NCI-H2029 (cell line): ENCODE measurements at regions not wholly inside any gene's neighbourhood (a gene's known extent, or its start where the extent isn't known, plus 50 kb on each side); places are given as distances from the start of the nearest gene placed in this dataset.

Source experiments
- DNase-seq: peaks from one replicate; lab custom pipeline; 2025; lab: John Stamatoyannopoulos, UW

DNA sequence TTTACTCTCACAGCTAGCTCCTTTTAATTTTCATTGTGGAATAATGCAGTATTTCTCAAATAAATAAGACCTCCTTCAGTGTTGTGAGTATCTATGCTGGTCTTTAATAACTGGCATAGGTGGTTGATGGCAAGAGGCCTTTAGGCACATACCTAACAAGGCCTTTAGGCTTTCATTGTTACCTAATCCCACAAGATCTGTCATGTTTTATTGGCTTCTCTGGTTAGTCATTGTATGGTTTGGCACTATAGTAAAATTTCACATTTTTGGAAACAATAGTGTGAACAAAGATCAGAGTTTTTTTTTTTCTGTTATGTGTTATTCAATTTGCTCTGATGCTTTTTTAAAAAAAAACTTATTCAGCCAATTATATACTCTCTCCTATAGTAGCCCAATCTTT, 89.8 kb upstream of the NEUROD1 start:
- no peak for DNase-seq

DNA sequence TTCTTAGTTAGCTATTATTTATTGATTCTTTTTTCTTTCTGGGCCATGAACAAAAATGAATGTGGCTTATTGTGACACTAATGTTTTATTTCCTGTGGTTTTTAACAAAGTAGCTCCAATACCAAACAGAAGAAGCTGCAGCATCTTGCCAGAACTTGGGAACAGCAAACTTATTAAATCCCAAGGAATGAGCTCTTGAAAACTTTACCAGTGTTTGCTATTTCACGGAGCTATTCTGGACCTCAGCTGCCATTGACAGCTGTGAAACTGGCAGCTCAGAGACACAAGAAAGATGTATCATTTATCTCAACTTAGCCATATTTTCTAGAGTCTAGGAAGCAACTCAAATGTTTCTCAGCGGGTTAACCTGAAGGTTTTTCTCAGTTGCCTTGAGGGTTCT, 91.0 kb upstream of the NEUROD1 start:
- DNase-seq, result no peak

DNA sequence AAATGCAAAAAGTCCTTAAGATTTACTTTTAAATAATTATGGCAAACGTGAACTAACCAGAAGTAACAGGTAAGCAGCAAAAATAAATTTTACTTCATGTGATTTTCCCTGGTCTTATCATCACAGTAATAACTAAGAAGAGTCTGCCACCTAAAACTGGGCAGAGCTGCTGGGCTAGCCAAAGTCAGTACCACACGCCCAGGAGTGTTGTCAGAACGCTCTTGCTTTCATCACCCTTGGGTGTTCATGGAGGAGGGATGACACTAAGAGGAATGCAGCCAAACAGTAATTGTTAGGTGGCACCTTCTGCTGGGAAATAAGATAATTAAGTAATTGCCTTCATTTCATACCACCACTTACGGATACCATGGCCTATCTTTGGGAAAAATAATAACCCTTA, 92.0 kb upstream of the NEUROD1 start:
- DNase-seq, result no peak

DNA sequence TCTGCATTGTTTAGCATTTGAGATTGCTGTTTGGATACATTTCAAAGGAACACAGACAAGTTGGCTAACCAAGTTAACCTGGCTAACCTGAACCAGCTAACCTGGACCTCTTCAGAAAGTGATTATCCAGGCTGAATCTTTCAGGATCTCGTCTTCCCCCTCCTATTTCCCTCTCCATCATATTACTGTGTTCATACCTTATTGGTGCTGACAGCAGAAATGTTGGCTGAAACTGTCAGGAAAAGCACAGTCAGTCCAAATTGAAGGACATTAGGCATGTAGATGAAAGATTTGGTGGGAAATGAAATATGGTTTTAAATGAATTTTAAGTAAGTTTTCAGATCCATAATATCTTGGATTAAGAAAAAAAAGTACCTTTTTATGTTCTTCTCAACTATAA, 92.5 kb upstream of the NEUROD1 start:
- no peak for DNase-seq

DNA sequence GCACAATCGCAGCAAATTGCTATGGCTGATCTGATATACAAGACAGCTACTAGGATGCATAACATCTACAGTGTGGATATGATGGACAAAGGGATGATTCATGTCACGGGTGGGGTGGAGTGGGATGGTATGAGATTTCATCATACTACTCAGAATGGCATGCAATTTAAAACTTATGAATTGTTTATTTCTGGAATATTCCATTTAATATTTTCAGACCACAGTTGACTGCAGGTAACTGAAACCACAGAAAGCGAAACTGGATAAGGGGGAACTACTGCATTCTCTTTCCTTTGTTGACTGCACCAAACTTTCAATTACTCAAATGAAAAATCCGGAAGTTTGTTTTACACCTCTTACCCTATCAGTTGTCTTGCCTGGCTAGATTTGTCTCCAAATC, 94.4 kb upstream of the NEUROD1 start:
- no peak for DNase-seq

DNA sequence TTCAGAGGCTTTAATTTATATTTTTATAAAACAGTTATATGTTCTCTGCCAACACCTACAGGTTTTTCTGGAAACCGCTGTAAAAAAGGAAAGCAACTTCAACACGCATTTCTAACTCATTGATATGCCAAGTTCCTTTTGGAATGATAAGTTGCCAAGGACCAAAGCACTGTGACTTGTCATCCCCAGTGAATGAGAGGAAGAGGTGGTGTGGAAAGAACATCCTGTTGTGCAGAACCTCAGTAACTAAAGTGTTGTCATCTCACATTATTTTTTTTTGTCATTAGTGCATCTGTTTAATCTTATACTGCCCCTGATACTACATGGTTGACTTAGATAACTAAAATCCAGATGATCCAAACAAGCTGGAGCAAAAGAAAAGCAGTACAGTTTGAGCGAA, 96.0 kb upstream of the NEUROD1 start:
- no peak for DNase-seq

DNA sequence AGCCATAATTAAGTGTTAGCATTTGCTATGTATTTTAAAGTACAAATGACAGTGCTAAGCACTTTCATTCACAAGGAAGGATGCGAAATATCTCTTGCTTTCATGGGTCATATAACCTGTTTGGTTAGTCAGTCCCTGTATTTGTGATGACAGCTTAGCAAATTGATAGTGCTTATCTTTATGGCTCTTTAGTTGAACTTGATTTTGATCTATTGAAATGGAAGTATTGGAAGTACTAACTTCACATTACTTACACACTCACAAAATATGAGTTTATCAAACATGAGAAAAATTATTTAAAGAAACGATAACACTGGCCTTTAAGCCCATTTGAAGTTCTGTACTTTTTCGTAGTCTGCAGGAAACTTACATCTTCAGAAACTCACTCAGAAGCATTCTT, 97.4 kb upstream of the NEUROD1 start:
- DNase-seq, result no peak

DNA sequence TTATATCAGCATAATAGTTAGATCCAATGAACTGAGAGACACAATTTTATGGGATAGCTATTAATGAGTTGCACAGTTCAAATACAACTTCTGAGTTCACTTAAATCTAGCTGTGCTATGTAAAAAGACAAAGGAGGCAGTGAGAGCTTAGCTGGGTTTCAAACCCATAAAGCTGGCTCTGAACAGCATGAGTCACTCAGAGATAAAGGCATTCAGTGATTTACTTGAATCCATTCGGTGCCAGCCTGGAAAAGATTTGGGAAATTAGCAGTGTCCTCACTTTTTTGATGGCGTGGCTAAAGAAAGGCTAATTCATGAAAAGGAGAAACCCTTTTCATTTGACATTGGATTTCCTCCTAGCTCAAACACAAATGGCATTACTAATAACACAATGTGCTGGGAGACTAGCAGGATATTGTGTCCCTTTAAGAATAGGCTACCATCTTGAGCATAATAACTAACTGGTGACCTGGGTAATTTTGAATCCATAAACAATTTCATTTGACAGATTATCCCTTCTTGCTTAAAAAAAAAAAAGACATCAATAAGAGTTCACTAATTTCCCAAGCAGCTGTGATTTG, 98.4 kb upstream of the NEUROD1 start:
- DNase-seq, result no peak

DNA sequence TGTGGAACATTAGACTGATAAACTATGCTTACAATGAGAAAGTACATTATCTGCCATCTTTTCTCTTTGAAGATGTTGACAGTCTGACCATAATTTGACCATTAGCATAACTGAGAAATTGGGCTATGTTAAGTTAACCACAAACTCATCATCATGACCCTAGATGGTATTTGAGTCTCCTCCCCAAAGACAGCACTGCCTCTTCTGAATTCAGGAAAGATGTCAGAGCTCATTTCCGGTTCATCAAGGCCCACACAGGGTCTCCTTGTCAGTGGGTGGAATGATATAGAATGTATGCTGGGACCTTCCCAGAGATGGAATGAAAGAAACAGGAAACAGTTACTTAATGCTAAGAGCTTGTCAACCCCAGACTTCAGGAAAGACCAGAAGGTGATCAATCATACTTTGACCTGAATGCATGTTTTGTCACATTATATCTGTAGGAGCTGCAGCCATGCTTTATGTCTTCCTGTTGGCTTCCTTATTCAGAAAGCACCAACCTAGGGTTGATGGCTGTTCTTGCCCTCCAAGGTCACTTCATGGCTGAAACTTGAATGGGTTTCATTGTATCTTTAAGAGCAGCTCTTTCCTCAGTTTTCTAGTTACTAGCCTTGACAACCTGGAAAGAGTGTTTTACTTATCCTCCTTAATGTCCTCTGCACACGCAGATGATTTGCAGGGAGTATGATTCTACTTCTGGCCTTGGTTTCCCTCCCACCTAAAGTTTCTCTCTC, 99.1 kb upstream of the NEUROD1 start:
- DNase-seq, result no peak

DNA sequence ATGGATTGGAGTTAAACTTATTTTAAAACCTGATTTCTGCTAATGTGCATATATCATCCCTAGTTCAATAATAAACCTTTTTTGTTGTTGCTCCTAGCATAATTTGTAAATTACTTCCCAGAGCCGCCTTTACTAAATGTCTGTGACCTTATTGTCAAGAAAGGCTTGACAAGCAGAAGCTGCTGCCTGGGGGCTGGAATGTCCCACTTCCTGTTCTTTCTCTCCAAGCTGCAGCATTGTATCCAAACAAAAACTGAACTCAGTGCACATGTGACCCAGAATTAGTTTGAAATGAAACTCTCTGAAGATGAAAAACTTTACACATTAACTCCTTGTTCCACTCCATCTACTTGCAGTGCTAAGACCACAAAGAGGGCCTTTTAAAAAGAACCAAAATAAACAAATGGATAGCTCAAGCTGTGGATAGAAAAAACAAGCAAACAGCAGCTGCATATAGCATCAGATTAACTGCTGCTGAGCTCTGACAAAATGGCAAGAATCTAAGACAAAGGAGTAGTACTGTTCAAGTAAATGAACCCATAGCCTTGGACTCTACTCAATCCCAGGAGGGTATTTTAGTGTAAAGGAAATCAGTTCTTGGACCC, 99.8 kb upstream of the NEUROD1 start:
- no peak for DNase-seq

DNA sequence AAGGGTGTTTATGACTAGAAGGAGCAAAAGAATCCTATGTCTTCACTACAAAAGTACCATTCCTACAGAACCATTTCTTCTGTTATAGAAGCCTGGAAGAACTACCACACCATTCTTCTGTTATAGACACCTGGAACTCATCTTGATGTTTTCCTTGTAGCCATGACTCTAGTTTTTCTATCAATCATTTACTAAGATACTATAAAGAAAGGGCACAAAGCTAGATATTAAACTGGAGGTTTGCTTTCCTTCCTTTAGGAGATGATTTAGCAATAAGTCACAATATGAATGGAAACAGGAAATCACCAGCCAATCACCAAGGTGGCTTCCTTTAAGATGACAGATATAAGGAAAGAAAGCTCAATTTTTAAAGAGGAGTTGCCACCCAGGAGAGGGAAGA, 100.3 kb upstream of the NEUROD1 start:
- DNase-seq, result no peak

DNA sequence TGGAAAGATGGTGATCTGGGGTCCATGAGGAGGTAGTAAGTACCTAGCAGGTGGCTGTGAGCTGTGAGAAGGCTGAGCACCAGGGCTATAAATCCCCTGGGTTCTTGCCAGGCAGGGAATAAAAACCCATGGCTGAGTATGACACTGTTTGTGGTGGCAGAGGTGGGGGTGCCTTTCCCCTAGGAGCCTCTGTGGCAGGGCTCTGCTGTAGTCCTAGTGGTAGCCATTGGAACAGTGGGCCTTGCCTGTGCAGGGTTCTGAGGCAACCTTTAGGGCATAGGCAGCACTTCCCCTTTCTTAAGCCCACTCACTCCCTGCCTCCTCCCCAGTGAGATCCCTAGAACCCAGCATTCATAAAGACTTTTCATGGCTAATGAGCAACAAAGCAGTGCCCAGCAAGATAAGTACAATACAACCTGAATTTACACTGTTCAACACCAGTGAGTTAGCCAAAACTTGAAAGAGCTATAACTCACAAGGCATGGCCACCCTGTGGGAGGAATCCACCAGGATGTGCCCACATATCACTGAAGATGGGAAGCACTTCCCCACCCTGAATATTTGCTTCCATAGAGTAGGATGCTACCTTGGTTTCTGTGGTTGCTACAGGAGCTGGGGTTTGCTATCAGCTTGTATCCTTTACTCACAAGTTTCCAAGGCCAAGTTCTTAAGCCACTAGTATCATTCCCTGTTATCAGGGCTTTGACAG, 100.9 kb upstream of the NEUROD1 start:
- peak; percentile 33 for DNase-seq

DNA sequence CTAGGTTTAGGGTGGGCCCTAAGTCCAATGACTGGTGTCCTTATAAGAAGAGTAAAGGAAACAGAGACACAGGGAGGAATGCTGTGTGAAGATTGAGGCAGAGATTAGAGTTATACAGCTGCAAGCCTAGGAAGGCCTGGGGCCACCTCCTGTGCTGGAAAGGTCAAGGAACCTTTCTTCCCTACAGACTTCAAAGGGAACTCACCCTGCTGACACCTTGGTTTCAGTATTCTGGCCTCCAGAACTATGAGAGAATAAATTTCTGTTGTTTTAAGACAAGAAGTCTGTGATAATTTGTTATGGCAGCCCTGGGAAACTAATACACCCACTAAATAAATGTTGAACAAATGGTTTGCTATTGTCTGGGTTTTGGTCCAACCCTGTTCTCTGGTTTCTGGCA, 102.3 kb upstream of the NEUROD1 start:
- no peak for DNase-seq

DNA sequence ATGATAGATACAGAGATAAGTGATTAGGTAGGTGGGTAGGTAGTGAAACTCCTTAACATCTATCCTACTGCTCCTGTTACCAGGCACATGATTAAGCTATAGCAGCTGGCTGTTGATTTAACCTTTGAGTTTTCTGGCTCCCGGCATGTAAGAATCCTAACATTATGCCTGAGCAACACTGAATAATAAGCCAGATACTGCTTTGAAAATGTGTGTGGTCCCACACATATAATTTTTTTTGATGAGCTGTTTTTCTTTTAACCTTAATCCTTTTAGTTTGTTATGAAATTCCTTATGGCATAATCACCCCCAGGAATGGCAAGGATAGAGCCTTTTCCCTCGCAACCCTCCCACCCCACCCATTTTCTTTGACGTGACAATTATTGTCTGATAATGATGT, 104.2 kb upstream of the NEUROD1 start:
- no peak for DNase-seq

DNA sequence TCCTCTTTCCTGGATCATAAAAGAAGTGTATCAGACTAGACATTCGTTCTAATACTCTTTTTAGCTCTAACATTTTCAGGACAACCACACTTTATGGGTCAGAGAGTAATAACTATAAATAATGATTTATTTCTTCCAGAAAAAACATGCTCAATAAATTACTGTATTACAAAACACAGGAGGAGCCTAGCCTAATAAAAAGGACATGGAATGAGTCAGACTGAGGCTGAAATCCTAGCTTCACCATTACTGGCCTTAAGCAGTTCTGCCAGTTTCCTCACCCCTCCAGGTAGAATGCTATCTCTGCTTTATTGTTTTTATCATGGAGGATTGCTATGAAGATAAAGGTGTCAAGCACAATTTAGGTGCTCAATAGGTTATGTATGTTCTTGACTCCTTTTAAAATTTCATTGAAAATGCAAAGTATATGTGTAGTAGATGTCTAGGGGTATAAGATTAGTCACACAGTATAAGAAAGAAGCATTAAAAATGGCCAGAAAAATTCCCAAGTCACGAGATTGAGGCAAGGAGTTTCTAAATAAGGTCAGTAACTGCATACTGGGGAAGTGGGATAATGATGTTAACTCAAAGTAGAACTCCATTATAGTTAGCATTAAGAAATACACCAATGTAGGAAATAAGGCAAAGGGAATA, 105.5 kb upstream of the NEUROD1 start:
- no peak for DNase-seq

DNA sequence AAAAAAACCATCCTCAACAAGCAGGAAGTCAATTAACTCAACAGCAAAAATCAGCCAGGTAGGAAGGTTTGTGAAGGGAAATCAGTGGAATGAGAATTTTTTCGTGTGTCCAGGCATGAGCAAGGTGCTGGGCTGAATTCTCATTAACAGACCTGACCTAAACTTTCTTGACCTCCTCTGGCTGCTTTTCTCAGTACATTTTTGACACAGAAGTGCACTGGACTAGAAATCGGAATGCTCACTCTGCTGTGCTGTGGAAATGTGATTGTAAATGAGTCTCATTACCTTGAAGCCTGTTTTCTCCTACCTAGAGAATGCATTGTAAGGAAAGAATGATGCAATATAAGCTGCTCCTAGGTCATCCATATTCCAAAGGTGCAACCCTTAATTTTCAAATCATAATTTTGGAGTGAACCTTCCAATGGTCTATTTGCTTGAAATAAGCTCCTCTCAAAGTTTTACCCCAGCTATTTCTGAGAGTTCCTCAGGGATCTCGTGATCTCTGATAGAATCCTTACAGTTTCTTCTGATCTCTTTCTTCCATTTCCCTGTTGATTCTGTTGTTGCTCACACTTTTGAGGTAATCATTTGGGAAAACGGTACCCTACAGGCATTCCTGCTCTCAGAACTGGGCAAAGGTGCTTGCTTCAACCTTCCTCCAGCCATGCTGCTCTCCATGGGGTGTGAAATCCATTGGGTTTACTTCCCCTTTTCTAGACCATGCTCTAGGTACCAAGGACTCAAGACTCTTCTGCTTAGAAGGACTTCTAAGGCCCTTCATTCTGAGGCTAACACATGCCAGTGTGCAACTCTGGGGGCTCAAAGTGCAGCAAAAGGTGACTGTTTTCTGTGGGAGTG, 104.9 kb upstream of the ITPRID2 start:
- no peak for DNase-seq

DNA sequence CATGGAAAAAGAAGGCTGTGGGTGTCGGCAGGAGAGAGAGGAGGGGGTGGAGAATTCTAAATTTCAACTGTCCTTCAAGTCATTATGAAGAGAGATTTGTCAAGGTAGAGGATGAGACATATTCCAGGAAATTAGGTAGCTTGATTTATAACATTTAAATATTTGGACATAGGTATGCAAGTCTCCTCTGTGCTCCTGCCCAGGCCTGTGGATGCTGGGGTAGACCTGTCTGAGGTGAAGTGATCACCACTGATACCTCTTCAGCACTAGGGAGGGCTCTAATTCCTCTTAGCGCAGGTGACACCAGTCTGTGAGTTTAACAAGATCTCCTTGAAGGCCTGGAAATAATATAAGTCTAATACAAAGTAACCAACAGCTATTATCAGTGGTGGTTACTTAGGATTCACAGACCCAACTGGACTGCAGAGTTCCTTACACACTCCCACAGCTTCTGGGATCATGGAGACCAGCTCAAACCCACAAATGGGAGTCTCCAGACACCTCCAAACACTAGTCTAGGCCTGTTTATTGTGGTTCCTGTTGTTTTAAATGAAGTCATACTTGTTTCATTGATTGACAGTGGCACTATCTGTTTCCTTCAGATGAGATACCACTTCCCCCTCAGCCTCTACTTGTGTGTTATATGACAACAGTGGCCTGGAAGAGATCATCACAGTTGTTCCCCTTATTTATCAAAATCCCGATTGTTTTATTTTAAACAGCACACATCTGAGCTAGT, 104.1 kb upstream of the ITPRID2 start:
- DNase-seq, result no peak

DNA sequence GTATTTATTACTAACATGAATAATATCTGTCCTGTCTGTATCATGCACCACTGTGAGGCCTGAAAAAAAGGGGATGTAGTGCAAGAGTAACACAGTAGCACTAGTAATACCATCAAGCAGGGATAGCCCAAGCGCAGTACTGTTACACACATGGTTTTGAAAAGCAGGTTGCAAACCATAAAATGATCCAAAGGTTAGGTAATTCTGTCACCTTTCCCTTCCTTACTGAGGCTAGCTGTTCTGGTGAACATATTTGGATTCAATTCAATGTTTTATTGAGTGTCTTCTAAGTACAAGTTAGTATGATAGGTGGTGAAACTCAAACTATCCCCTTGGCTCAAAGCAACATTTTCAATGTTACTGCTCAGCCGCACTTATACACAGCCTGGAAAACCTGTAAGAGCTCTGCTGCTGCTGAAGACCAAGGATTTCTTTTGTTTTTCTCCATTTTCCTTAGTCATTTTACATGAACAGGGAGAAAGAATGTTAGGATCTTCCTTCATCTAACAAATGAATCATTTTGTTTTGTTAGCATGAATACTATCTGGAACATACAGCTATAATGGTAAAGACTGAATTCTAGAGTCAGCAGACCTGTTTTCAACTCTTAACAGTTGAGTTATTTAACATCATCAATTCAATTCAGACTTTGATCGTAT, 102.5 kb upstream of the ITPRID2 start:
- DNase-seq, result no peak

DNA sequence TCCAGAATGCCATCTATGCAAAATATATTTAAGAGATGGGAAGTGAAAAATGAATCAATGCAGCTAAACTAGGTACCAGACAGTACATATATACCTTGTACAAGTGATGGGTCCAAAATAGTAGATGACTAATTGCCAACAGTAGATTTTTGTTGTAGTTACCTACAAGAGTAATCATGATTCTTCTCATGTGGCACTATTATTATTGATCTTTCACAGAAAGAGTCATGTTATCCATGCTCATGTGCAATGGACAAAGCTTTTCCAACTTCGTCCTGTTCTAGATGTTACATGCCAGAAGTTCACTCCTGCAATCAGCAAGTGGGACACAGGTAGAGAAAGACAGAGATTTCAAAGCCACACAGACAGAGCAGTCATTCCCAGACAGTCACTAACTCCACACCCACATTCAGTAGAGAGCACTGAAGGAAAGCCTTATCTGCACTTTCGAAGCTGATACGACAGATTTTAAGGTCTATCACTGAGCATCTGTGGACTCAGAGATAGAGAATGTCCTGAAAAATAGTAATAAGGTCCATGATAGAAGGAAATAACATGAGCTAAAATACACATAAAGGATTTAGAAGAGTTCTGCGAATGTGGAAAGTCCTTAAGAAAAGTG, 101.6 kb upstream of the ITPRID2 start:
- no peak for DNase-seq
